GM10248 (cell line): ENCODE measurements at regions not wholly inside any gene's neighbourhood (a gene's known extent, or its start where the extent isn't known, plus 50 kb on each side); places are given as distances from the start of the nearest gene placed in this dataset.

ENCODE experiments used
- CTCF ChIA-PET: fragments of 300-600 bp; sonication (Branson Sonifier 250); formaldehyde crosslinking; extraction: SDS; loops from one replicate; lab custom pipeline; 2021; ENCODE audit warnings: antibody characterized with exemption; lab: Yijun Ruan, JAX
- POLR2A ChIA-PET: fragments of 350-650 bp; sonication (Branson Sonifier 250); formaldehyde crosslinking; extraction: SDS; loops from one replicate; lab custom pipeline; 2020; ENCODE audit warnings: antibody characterized with exemption; lab: Yijun Ruan, JAX
- DNase-seq: peaks from one replicate; pipeline ENCODE4 v3.0.0; 2012; ENCODE audit errors: extremely low spot score
- CTCF ChIP-seq: IDR thresholded peaks from 2 replicates; pipeline ENCODE4 v1.5.1; 2012; ENCODE audit warnings: mild to moderate bottlenecking, low read depth; ENCODE audit errors: extremely low read depth, missing control alignments, control extremely low read depth

- peak; percentile 44 for DNase-seq
- TF ChIP-seq CTCF, result no peak
- CTCF ChIA-PET, result no interaction called here
- POLR2A ChIA-PET, result no interaction called here
Observed at GRCh38 chr12:107317751-107318555, 224.6 kb upstream of the CRY1 start.

GRCh38 chr12:107318556-107318805, 225.1 kb upstream of the CRY1 start:
- no peak for DNase-seq
- ChIA-PET POLR2A (no interaction called here), CTCF (no interaction called here)
- TF ChIP-seq CTCF, result no peak

GRCh38 chr12:107318806-107319532, 225.6 kb upstream of the CRY1 start:
- no peak for TF ChIP-seq CTCF
- ChIA-PET POLR2A (no interaction called here), CTCF (no interaction called here)
- DNase-seq, result no peak

GRCh38 chr12:107319533-107320032, 226.2 kb upstream of the CRY1 start:
- TF ChIP-seq CTCF, result no peak
- ChIA-PET POLR2A (no interaction called here), CTCF (no interaction called here)
- no peak for DNase-seq

GRCh38 chr12:107320033-107320928, 226.9 kb upstream of the CRY1 start:
- TF ChIP-seq CTCF, result no peak
- POLR2A ChIA-PET, result no interaction called here
- DNase-seq, result no peak
- CTCF ChIA-PET, result no interaction called here

GRCh38 chr12:107320929-107321631, 227.7 kb upstream of the CRY1 start:
- no peak for TF ChIP-seq CTCF
- POLR2A ChIA-PET, result no interaction called here
- no peak for DNase-seq

More at GRCh38 chr12:107320929-107321631, 227.7 kb upstream of the CRY1 start:
- CTCF ChIA-PET, result no interaction called here
